ENCODE measurements at regions not wholly inside any gene's neighbourhood (a gene's known extent, or its start where the extent isn't known, plus 50 kb on each side); places are given as distances from the start of the nearest gene placed in this dataset.

DNA sequence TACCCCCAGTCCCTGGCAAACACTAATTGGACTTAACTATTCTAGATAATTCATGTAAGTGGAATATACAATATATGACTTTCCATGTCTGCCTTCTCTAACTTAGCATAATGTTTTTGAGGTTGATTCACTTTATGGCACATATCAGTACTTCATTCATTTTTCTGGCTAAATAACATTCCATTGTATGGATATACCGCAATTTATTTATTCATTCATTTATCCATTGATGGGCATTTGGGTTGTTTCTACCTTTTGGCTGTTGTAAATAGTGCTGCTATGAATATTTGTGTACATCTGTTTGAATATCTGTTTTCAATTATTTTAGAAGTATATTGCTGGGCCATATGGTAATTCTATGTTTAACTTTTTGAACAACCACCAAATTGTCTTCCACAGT, 616.3 kb downstream of the UTRN start:
- TF ChIP-seq, protein P1, sequence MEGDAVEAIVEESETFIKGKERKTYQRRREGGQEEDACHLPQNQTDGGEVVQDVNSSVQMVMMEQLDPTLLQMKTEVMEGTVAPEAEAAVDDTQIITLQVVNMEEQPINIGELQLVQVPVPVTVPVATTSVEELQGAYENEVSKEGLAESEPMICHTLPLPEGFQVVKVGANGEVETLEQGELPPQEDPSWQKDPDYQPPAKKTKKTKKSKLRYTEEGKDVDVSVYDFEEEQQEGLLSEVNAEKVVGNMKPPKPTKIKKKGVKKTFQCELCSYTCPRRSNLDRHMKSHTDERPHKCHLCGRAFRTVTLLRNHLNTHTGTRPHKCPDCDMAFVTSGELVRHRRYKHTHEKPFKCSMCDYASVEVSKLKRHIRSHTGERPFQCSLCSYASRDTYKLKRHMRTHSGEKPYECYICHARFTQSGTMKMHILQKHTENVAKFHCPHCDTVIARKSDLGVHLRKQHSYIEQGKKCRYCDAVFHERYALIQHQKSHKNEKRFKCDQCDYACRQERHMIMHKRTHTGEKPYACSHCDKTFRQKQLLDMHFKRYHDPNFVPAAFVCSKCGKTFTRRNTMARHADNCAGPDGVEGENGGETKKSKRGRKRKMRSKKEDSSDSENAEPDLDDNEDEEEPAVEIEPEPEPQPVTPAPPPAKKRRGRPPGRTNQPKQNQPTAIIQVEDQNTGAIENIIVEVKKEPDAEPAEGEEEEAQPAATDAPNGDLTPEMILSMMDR (IDR thresholded peaks at IDR 0.05; ENCODE audit: low read length): no peak
- no peak for TF ChIP-seq EZH2 (IDR thresholded peaks at IDR 0.05; ENCODE audit: borderline replicate concordance, low read length)

All from OCI-LY1 (cell line).